ENCODE measurements at regions not wholly inside any gene's neighbourhood (a gene's known extent, or its start where the extent isn't known, plus 50 kb on each side); places are given as distances from the start of the nearest gene placed in this dataset.
"Not testable (repeated sequence)": the region's sequence is repeated elsewhere in the genome, so short reads cannot be mapped to it uniquely, and the experiment has no call there.

GRCh38 chr12:25875661-25876060 is 82.8 kb upstream of the RASSF8 start:
- no peak for DNase-seq

DNA sequence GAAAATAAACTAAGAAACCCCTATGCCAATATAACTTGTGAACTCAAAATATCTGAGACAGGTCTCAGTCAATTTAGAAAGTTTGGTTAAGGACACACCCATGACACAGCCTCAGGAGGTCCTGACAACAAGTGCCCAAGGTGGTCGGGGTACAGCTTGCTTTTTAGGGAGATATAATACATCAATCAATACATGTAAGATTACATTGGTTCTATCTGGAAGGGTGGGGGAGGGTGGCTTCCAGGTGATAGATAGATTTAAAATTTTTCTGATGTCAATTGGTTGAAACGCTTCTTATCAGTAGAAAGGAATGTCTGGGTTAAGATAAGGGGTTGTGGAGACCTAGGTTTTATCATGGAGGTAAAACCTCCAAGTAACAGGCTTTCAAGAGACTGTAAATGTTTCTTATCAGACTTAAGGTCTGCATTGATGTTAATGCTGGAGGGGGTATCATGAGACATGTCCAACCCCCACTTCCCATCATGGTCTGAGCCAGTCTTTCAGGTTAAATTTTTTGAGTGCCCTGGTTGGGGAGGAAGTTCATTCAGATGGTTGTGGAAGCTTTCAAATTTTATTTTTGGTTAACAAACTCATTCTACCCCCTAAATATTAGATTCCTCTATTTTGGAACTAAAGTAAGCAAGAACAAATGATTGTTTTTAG is 82.0 kb upstream of the RASSF8 start:
- no peak for DNase-seq

DNA sequence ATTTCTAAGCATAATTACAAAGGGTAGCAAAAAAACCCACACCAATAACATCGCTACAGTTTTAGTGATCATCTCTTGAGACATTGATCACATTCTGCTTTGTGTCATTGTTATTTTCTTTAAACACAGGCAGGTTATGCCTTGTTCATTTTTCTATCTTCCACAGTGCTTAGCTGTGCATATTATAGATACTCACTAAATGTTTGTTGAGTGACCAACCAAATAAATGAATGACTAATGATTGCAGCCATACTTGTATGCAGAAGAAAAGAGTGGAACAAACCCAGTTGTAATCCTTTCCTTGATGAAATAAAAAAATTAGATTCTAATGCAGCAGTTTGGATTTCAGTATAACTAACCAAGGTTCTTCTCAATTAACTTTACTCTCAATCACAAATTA is 81.0 kb upstream of the RASSF8 start:
- no peak for DNase-seq

DNA sequence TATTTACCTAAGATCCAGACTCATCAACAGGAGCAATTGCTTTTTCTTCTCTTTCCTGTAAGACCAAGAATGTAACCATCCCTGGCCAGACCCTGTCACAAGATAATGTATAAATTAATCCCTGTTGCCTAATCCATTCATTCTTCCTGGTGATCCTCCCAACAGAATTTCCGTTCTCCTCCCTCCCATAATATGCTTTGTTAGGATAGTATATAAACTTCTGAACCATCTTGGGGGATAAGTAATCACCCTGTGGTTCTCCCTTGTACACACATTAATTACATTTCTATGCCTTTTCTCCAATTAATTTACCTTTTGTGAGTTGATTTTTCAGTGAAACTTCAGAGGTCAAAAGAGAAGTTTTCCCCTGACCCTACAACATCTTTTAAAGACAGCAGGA is 76.2 kb upstream of the RASSF8 start:
- no peak for DNase-seq

DNA sequence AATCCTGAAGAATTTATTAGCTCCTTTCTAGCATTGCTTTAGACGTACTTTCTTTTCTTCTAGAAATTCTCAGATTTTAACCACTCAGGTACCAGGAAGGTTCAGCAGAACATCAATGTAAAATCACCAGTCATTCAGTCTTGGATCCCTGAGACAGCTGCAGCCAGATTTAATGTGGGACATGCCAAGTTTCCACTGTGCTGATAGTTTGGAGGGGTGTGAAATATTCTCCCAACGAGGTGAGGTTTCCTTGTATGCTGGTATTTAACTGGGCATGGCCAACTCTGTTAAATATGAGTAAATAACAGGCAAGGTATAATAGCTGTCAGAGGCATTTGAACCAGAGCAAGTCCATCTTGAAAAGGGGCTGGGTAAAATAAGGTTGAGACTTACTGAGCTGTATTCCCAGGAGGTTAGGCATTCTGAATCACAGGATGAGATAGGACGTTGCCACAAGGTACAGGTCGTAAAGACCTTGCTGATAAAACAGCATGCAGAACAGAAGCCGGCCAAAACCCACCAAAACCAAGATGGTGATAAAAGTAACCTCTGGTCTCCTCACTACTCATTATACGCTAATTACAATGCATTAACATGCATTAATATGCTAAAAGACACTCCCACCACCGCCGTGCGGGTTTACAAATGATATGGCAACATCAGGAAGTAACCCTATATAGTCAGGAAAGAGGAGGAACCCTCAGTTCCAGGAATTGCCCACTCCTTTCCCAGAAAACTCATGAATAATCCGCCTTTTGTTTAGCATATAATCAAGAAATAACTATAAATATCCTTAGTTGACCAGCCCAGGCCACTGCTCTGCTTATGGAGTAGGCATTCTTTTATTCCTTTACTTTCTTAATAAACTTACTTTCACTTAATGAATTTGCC is 75.2 kb upstream of the RASSF8 start:
- DNase-seq: no peak

GRCh38 chr12:25884024-25884919 is 74.2 kb upstream of the RASSF8 start:
- DNase-seq: no peak

DNA sequence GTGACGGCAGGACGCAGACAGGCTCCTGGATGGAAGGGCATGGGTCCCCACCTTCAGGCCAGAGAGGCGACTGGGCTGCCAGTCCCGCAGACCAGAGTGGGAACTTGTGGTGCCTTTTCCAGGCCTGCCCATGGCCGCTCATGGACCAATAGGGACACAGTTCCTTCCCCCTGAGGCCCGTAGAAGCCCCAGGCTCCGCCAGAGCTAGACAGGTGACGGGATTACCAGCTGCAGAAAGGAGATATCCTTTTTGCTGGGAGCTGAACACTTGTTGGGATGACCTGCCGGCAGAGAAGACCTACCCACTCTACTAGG is 73.6 kb upstream of the RASSF8 start:
- DNase-seq: no peak

- DNase-seq: no peak
Measured at GRCh38 chr12:25886396-25886795, 72.1 kb upstream of the RASSF8 start.

- DNase-seq: no peak
Measured at GRCh38 chr12:25887367-25887766, 71.1 kb upstream of the RASSF8 start.

DNA sequence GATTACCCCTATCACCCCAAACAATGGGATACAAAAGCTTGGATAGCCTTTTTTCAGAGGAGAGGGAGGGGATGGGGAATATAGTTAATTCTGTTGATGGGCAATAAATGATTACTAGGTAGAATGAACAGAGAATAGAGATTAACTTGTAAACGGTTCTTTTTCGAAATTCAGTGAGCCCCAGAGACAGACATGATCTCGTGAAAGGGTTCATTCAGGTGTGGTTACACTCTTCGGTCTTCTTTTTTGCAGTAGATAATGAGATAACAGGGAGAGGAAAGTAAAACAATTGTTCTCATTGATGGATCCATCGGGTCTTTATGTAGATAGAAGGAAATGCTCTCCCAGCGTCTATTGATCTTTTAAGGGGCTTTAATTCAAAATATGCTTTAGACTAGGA is 69.3 kb upstream of the RASSF8 start:
- no peak for DNase-seq

DNA sequence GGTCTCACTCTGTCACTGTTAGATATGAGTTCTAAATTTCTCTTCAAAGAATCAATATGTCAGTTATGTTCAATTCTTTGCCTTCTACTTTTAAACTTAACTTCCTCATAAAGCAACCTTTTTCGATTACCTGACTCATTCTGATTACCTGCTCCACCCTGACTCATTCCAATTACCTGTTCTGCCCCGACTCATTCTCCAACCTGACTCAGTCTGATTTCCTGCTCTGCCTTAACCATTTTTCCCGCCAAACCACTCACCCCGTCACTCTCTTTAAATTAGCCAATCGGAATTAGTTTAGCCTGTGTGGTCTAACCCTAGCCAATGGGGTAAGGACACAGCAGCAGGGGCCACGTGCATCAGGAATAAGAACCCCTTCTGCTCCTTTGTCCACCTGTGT is 67.4 kb upstream of the RASSF8 start:
- not testable (repeated sequence) for DNase-seq

GRCh38 chr12:25894759-25895158 is 63.7 kb upstream of the RASSF8 start:
- DNase-seq: no peak

DNA sequence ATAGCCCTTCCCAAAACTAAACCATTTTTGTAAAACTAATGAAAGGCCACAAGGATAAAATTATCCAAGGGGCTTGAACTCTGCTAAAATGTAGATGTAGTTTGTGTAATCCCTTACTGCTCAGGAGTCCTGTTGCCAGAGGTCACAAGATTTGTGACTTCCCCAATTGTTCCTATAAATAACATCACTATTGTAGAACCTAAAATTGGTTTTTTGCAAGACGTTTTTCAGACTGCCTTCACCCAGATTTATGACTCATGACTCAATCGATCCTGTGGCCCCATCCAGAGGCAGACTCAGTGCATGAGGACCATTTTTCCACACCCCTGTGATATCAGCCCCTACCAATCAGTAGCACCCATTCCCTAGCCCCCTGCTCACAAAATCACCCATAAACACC is 61.5 kb upstream of the RASSF8 start:
- no peak for DNase-seq

DNA sequence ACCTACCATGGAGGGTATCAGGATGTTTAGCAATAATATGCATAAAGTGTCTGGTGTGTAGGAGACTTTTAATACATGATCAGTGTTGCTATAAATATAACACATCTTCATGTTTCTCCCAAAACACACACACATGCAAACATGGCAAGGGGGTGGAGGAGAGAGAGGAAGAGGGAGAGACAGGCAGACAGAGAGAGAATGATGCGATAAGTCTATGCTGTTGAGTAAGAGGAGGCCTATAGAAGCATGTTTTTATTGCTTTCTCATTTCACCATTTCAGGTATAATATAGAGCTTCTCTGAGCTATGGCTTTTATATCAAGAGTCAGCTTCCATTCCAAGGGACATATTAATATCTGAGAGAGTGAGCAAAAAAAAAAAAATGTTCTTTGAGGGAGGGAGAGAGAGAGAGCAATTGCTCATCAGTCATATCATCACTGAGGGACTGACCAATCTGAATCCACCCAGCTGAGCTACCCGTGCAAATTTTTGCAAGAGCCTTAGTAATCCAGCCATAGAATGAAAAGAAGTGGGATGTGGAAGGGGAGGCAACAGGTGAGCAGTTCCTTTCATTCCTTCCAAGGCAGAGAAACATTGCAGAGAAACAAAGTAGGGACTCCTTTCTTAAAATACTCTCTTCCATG is 54.8 kb upstream of the RASSF8 start:
- no peak for DNase-seq

GRCh38 chr12:25904442-25904841 is 54.0 kb upstream of the RASSF8 start:
- no peak for DNase-seq

DNA sequence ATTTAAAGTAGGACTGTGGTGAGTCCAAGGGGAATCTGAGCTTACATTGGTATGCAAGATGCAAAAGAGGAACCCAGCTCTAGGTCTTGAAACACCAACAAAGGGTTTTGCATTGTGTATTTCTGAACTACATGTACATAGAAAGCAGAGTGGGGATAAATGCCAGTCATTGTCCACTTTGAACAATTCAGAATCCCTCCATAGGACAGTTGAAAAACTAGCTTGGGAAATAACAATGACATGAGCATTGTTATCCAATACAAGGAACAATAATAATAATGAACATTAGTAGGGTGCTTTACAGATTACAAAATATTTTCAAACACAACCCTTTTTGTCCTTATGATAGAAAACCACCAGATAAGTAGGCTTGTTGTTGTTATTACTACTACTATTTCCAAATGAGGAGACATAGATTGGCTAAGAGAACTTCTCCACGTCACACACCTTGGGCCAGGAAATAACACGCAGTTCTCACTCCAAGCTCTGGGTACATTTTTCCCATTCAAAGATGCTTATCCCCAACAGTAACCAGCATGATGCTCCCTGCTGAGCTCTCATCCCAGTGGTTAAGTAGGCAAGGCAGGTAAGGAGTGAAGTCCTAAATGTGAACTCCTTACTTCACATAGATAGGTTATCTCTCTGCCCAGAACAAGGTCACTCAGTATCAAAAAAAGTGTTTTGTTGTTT is 51.7 kb upstream of the RASSF8 start:
- DNase-seq: no peak

Data from left kidney (tissue), 1 donor.